Stimulated activated CD4-positive, alpha-beta T cell treated with anti-CD3 and anti-CD28 coated beads, Interleukin-15, amount 100 ng/mL, for 24 hours (primary cell): ENCODE measurements at regions not wholly inside any gene's neighbourhood (a gene's known extent, or its start where the extent isn't known, plus 50 kb on each side); places are given as distances from the start of the nearest gene placed in this dataset.

Experiments
- DNase-seq: peaks from one replicate; pipeline ENCODE4 v3.0.0-alpha.2; 2020

GRCh38 chr3:19711160-19711782, 222.7 kb downstream of the EFHB start:
- DNase-seq, result no peak

- DNase-seq, result peak; percentile 2
Observed at GRCh38 chr3:19702416-19703078, 231.5 kb downstream of the EFHB start.

- DNase-seq, result no peak
Observed at GRCh38 chr3:19688767-19689166, 245.2 kb downstream of the EFHB start.

DNA sequence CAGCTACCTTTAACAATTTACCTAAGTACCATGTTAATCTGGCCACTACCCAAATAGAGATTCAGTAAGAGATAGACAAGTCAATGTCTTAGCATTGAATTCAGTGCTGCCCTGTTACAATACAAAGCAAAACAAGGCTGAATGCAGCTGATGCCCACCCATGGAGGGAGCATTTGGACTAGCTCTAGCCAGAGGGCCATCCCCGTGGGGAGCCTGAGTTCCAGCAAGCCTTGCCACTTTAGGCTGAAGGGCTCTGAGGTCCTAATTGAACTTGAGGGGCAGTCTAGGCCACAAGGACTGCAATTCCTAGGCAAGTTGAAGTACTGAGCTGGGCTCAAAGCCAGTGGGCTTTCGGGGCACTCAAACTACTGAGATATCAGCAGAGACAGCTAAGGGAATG, 265.9 kb downstream of the EFHB start:
- no peak for DNase-seq

DNA sequence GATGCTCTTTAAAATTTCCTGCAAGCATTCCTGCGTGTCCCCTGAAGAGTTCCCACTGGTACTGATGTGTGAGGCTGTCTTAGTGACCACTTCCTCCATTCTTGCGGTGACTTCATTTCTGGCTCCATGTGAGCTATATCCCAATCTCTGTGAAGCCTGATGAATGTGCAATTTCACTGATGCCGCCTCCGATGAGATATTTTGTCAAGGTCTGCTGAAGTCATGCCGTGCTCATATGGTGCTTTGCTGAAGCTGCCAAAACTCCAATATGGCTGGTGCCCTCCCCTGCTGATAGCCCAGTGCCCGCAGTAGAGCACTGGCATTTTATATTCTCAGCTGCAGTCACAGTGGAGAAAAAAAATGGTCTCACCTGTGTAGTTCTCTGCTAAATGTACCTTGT, 271.5 kb downstream of the EFHB start:
- DNase-seq, result no peak

- DNase-seq, result no peak
Observed at GRCh38 chr3:19652336-19652735, 281.7 kb downstream of the EFHB start.

DNA sequence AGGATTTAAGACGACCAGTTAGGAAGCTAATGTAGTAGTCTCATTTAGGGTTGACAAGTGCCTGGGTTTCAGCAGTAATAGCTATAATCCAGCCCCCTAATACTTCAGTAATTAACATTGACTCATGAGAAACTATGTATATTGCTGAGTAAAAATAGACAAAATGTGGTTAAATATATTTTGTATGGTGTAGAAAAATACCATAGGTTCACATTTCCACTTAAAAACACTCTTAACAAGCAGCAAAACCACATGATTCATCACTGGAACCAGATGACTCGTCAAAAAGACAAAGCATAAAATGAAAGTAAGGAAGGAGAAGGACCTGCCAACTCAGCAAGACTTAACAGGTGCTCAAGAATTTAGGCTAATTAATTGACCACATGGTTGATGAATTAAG, 288.9 kb downstream of the EFHB start:
- DNase-seq, result no peak

GRCh38 chr3:19644405-19644804, 289.6 kb downstream of the EFHB start:
- no peak for DNase-seq

DNA sequence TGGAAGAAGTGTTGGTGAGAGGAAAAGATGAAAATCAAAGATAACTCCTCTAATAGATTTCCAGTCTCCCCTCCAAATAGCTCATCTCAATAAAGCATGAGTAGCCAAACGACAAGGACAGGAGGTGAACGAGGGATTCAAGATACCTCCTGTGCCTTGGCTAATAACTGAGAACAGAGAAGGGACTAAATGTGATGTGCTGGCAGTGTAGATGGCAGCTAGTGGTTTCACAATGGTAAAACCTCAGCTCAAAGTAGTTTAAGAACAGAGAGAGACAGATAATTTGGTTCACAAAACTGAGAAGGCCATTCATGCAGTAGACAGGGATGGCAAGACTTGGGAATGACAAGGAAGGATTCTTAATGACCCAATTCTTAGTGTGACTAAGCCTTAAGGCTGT, 292.6 kb downstream of the EFHB start:
- DNase-seq, result no peak

- DNase-seq, result no peak
Observed at GRCh38 chr3:19632099-19633074, 301.6 kb downstream of the EFHB start.

- DNase-seq, result no peak
Observed at GRCh38 chr3:19598870-19599269, 335.1 kb downstream of the EFHB start.

DNA sequence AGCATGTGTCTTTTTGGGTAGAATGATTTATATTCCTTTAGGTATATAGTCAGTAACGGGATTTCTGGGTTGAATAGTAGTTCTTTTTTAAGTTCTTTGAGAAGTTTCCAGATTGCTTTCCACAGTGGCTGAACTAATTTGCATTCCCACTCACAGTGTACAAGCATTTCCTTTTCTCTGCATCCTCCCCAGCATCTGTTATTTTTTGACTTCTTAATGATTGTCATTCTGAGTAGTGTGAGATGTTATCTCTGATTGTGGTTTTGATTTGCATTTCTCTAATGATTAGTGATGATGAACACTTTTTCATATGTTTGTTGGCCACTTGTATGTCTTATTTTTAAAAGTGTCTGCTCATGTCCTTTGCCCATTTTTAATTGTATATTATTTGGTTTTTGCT, 337.6 kb downstream of the EFHB start:
- no peak for DNase-seq

- no peak for DNase-seq
Observed at GRCh38 chr3:19595884-19596283, 338.1 kb downstream of the EFHB start.
